SH-SY5Y (cell line): ENCODE measurements at regions not wholly inside any gene's neighbourhood (a gene's known extent, or its start where the extent isn't known, plus 50 kb on each side); places are given as distances from the start of the nearest gene placed in this dataset.

Experiments used
- GATA2 ChIP-seq: IDR thresholded peaks from 2 replicates; pipeline ENCODE4 v1.6.1; 2011; ENCODE audit warnings: mild to moderate bottlenecking, low read depth, low read length
- GATA3 ChIP-seq: IDR thresholded peaks from 2 replicates; pipeline ENCODE4 v1.6.1; 2011; ENCODE audit warnings: low read depth, mild to moderate bottlenecking, low read length, moderate library complexity

GRCh38 chr3:181609030-181609767, 102.5 kb upstream of the SOX2 start:
- TF ChIP-seq GATA3 (no peak), GATA2 (no peak)
